ENCODE measurements at regions not wholly inside any gene's neighbourhood (a gene's known extent, or its start where the extent isn't known, plus 50 kb on each side); places are given as distances from the start of the nearest gene placed in this dataset.

DNA sequence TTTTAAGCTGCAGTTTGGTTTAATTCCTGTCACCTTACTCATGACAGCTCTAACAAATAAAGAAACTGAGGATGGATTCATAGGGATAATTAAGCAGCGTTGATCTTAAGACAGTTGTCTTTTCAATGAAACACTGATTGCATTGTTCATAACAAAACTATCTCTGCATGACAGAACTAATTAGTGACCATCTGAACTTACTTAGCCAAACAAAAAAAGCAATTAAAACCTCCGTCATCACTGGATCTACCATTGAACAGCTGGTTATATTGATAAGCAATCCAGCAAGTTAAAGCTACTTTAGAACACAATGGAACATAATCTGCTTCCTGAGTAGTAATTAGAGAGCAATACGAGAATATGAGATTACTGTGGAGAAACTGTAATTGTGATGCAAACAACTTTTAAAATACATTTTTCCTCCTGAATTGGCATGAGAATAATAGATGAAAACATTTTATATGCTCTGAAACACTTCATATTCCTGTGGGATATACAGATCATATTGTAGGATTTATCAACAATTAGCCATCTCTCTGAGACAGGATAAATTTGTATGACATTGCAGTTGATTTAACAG is 2576.8 kb downstream of the PCDH7 start:
- TF ChIP-seq POLR2A (IDR thresholded peaks at IDR 0.05) = no peak
- TF ChIP-seq, protein P1, sequence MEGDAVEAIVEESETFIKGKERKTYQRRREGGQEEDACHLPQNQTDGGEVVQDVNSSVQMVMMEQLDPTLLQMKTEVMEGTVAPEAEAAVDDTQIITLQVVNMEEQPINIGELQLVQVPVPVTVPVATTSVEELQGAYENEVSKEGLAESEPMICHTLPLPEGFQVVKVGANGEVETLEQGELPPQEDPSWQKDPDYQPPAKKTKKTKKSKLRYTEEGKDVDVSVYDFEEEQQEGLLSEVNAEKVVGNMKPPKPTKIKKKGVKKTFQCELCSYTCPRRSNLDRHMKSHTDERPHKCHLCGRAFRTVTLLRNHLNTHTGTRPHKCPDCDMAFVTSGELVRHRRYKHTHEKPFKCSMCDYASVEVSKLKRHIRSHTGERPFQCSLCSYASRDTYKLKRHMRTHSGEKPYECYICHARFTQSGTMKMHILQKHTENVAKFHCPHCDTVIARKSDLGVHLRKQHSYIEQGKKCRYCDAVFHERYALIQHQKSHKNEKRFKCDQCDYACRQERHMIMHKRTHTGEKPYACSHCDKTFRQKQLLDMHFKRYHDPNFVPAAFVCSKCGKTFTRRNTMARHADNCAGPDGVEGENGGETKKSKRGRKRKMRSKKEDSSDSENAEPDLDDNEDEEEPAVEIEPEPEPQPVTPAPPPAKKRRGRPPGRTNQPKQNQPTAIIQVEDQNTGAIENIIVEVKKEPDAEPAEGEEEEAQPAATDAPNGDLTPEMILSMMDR (IDR thresholded peaks at IDR 0.05) = no peak
